GM23338 (cell line): ENCODE measurements at regions not wholly inside any gene's neighbourhood (a gene's known extent, or its start where the extent isn't known, plus 50 kb on each side); places are given as distances from the start of the nearest gene placed in this dataset.

Experiments
- ATAC-seq: fragments of 200-7000 bp; cut with Tn5 transposase; 3 replicates; pipeline ENCODE4 v1.9.1; 2020
- DNase-seq: peaks from one replicate; pipeline ENCODE4 v3.0.0-alpha.2; 2015; ENCODE audit warnings: low spot score
- H2AFZ ChIP-seq: fragments of 200-600 bp; sonication (generic); 2 replicates; pipeline ENCODE4 v1.8.0; 2016; ENCODE audit warnings: antibody characterized with exemption, mild to moderate bottlenecking, moderate library complexity
- H3F3A ChIP-seq: fragments of 200-600 bp; sonication (generic); replicated peaks from 2 replicates; pipeline ENCODE4 v1.8.0; 2017; ENCODE audit warnings: antibody characterized with exemption, mixed run types, low read depth
- H3K27ac ChIP-seq: fragments of 200-600 bp; sonication (generic); 2 replicates; pipeline ENCODE4 v1.6.1; 2016; ENCODE audit warnings: low read depth
- H3K27me3 ChIP-seq: fragments of 200-600 bp; sonication (generic); 2 replicates; pipeline ENCODE4 v1.8.0; 2016; ENCODE audit warnings: mild to moderate bottlenecking, mixed run types, moderate library complexity; ENCODE audit not compliant: insufficient read depth
- H3K36me3 ChIP-seq: fragments of 200-600 bp; sonication (generic); 2 replicates; pipeline ENCODE4 v1.8.0; 2016; ENCODE audit warnings: mild to moderate bottlenecking; ENCODE audit not compliant: insufficient read depth
- H3K4me1 ChIP-seq: fragments of 200-600 bp; sonication (generic); 2 replicates; pipeline ENCODE4 v1.8.0; 2016; ENCODE audit warnings: mild to moderate bottlenecking, moderate library complexity; ENCODE audit not compliant: insufficient read depth
- H3K4me2 ChIP-seq: fragments of 200-600 bp; sonication (generic); 2 replicates; pipeline ENCODE4 v1.7.1; 2017; ENCODE audit warnings: mixed run types
- H3K4me3 ChIP-seq: fragments of 200-600 bp; sonication (generic); 2 replicates; pipeline ENCODE4 v1.6.1; 2016; ENCODE audit warnings: mixed run types
- H3K79me2 ChIP-seq: fragments of 200-600 bp; sonication (generic); replicated peaks from 2 replicates; pipeline ENCODE4 v1.8.0; 2017; ENCODE audit warnings: mild to moderate bottlenecking; ENCODE audit not compliant: insufficient read depth
- H3K9me2 ChIP-seq: fragments of 200-600 bp; sonication (generic); 2 replicates; pipeline ENCODE4 v1.8.0; 2017; ENCODE audit not compliant: insufficient read depth
- H4K20me1 ChIP-seq: fragments of 200-600 bp; sonication (generic); replicated peaks from 2 replicates; pipeline ENCODE4 v1.8.0; 2017; ENCODE audit warnings: mild to moderate bottlenecking; ENCODE audit not compliant: insufficient read depth
- H3K27ac Mint-ChIP-seq: 2 replicates; pipeline ENCODE4 v1.8.0; 2020; ENCODE audit warnings: inconsistent platforms, mild to moderate bottlenecking, moderate library complexity, mixed read lengths
- H3K27me3 Mint-ChIP-seq: 3 replicates; pipeline ENCODE4 v1.8.0; 2022; ENCODE audit warnings: low read depth, mild to moderate bottlenecking, moderate library complexity, mixed read lengths, inconsistent platforms; ENCODE audit not compliant: insufficient read depth, poor library complexity
- H3K36me3 Mint-ChIP-seq: 3 replicates; pipeline ENCODE4 v1.8.0; 2021; ENCODE audit warnings: low read depth, mild to moderate bottlenecking, inconsistent platforms, moderate library complexity, mixed read lengths
- H3K4me1 Mint-ChIP-seq: 3 replicates; pipeline ENCODE4 v1.8.0; 2020; ENCODE audit warnings: mild to moderate bottlenecking, inconsistent platforms, mixed read lengths
- H3K4me3 Mint-ChIP-seq: 3 replicates; pipeline ENCODE4 v1.8.0; 2021; ENCODE audit warnings: moderate library complexity, mild to moderate bottlenecking, inconsistent platforms, mixed read lengths
- H3K9me3 Mint-ChIP-seq: 3 replicates; pipeline ENCODE4 v1.8.0; 2020; ENCODE audit warnings: moderate library complexity, mild to moderate bottlenecking, inconsistent platforms, mixed read lengths
- CREB1 ChIP-seq: fragments of 250-450 bp; sonication (Bioruptor Pico); IDR thresholded peaks from 2 replicates; pipeline ENCODE4 v1.5.0; 2020; ENCODE audit warnings: low read depth, mild to moderate bottlenecking, moderate library complexity
- EZH2 ChIP-seq: fragments of 200-600 bp; sonication (generic); IDR thresholded peaks from one replicate; pipeline ENCODE4 v1.8.0; 2017; ENCODE audit warnings: antibody characterized with exemption, mild to moderate bottlenecking, low read depth; ENCODE audit not compliant: unreplicated experiment
- EZH2phosphoT487 ChIP-seq: fragments of 200-600 bp; sonication (generic); IDR thresholded peaks from one replicate; pipeline ENCODE4 v1.8.1; 2018; ENCODE audit warnings: antibody characterized with exemption; ENCODE audit not compliant: unreplicated experiment
- NANOG ChIP-seq: IDR thresholded peaks from 2 replicates; pipeline ENCODE4 v1.6.1; 2016; ENCODE audit warnings: antibody characterized with exemption, borderline replicate concordance
- POLR2AphosphoS5 ChIP-seq: IDR thresholded peaks from 2 replicates; pipeline ENCODE4 v1.6.1; 2016; ENCODE audit warnings: antibody characterized with exemption, low read depth
- STAT1 ChIP-seq: IDR thresholded peaks from one replicate; pipeline ENCODE4 v1.6.1; 2016; ENCODE audit warnings: antibody characterized with exemption; ENCODE audit not compliant: unreplicated experiment
- ZNF114 ChIP-seq: fragments of 250-450 bp; sonication (Bioruptor Pico); IDR thresholded peaks from 2 replicates; pipeline ENCODE4 v1.5.0; 2020; ENCODE audit warnings: mild to moderate bottlenecking, moderate library complexity
- ZNF331 ChIP-seq: fragments of 250-450 bp; sonication (Bioruptor Pico); IDR thresholded peaks from 2 replicates; pipeline ENCODE4 v1.5.0; 2020; ENCODE audit warnings: low read depth, mild to moderate bottlenecking, moderate library complexity
- TF ChIP-seq, protein P1 (sequence below), 2 experiments: fragments of 200-600 bp in 1 of 2; sonication (generic) in 1 of 2; conservative IDR thresholded peaks; 2 replicates each; pipeline versions ENCODE4 v1.5.1 to v1.6.1; 2016 to 2017; ENCODE audit warnings: antibody characterized with exemption in 2 of 2, low read depth in 2 of 2, mild to moderate bottlenecking in 2 of 2, moderate library complexity in 1 of 2
- TF ChIP-seq, protein P2 (sequence below): fragments of 250-450 bp; sonication (Bioruptor Pico); IDR thresholded peaks from 2 replicates; pipeline ENCODE4 v1.5.0; 2020; ENCODE audit warnings: mild to moderate bottlenecking, moderate library complexity

DNA sequence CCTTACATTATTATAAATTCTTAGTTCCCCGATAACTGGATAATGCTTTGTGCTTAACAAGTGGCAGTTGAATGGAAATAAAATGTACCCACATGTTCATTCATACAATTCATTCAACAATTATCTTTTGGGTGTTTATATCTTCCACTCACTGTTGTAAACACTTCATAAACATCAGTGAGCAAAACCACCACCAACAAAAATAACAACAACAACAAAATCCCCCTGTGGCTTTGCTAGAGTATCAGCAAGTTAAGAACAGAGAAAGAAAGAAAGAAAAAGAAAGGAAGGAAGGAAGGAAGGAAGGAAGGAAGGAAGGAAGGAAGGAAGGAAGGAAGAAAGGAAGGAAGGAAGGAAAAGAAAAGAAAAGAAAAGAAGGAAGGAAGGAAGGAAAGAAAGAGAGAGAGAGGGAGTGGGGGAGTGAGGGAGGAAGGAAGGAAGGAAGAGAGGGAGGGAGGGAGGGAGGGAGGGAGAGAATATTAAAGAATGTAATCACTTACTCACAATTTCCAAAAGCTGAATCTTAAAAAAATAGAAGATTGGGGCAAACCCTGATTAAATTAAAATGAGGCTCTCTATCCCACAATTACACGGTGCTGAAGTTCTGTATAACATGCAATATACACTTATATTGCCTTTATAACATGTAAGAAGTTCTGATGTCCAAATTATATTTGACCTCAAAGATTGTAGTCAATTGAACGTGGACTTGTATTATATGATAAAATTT lies 2238.8 kb downstream of the LRRC4C start:
- H3K36me3 ChIP-seq, result no peaks in the 10 kb centered on the region
- Mint-ChIP-seq H3K4me1 (no peaks in the 10 kb centered on the region), H3K27me3 (peaks cover 2% of the 10 kb centered on the region), H3K4me3 (no peak overlapping the region), H3K27ac (no peak overlapping the region), H3K36me3 (no peaks in the 10 kb centered on the region), H3K9me3 (no peaks in the 10 kb centered on the region)
- TF ChIP-seq, protein P1, sequence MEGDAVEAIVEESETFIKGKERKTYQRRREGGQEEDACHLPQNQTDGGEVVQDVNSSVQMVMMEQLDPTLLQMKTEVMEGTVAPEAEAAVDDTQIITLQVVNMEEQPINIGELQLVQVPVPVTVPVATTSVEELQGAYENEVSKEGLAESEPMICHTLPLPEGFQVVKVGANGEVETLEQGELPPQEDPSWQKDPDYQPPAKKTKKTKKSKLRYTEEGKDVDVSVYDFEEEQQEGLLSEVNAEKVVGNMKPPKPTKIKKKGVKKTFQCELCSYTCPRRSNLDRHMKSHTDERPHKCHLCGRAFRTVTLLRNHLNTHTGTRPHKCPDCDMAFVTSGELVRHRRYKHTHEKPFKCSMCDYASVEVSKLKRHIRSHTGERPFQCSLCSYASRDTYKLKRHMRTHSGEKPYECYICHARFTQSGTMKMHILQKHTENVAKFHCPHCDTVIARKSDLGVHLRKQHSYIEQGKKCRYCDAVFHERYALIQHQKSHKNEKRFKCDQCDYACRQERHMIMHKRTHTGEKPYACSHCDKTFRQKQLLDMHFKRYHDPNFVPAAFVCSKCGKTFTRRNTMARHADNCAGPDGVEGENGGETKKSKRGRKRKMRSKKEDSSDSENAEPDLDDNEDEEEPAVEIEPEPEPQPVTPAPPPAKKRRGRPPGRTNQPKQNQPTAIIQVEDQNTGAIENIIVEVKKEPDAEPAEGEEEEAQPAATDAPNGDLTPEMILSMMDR (conservative IDR thresholded peaks at IDR 0.05; ENCODE audit: low read depth in 2 of 2), result no peak
- H2AFZ ChIP-seq, result no peak overlapping the region
- no peaks in the 10 kb centered on the region for H3K9me2 ChIP-seq
- no peaks in the 10 kb centered on the region for H4K20me1 ChIP-seq
- no peaks in the 10 kb centered on the region for H3K79me2 ChIP-seq
- H3K27ac ChIP-seq, result no peak overlapping the region
- no peaks in the 10 kb centered on the region for H3K4me1 ChIP-seq
- ATAC-seq, result no peak
- H3K4me2 ChIP-seq, result no peak overlapping the region
- no peak for DNase-seq
- no peaks in the 10 kb centered on the region for H3F3A ChIP-seq
- no peaks in the 10 kb centered on the region for H3K27me3 ChIP-seq
- H3K4me3 ChIP-seq, result no peak overlapping the region

DNA sequence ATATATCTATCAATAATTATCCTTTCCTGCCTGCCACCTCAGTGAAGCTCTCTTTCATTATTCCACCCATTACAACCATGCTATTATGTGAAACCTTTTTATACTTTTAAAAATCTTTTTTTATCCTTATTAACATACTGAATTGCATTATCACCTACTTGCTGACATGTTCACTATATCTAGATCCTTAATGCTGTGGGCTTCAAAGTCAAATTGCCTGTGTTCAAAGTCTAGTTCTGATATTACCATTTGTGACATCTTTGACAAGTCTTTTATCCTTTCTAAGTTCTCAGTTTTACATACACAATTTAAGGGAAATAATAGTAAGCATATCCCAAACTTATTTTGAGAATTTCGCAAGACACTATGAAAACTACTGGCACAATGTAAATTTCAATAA lies 2239.4 kb downstream of the LRRC4C start:
- Mint-ChIP-seq H3K27me3 (peaks cover 2% of the 10 kb centered on the region), H3K27ac (no peak overlapping the region), H3K4me3 (no peak overlapping the region), H3K36me3 (no peaks in the 10 kb centered on the region), H3K4me1 (no peaks in the 10 kb centered on the region), H3K9me3 (no peaks in the 10 kb centered on the region)
- no peak for ATAC-seq
- no peak for TF ChIP-seq ZNF331 (CRISPR knock-in tag)
- no peak for TF ChIP-seq CREB1 (CRISPR knock-in tag)
- TF ChIP-seq, protein P1 (conservative IDR thresholded peaks at IDR 0.05; ENCODE audit: low read depth in 2 of 2), result no peak
- TF ChIP-seq EZH2, result no peak
- no peak for TF ChIP-seq ZNF114 (CRISPR knock-in tag)
- TF ChIP-seq POLR2AphosphoS5, result no peak
- no peak for TF ChIP-seq NANOG
- TF ChIP-seq EZH2phosphoT487, result no peak
- TF ChIP-seq STAT1, result no peak
- TF ChIP-seq, protein P2, sequence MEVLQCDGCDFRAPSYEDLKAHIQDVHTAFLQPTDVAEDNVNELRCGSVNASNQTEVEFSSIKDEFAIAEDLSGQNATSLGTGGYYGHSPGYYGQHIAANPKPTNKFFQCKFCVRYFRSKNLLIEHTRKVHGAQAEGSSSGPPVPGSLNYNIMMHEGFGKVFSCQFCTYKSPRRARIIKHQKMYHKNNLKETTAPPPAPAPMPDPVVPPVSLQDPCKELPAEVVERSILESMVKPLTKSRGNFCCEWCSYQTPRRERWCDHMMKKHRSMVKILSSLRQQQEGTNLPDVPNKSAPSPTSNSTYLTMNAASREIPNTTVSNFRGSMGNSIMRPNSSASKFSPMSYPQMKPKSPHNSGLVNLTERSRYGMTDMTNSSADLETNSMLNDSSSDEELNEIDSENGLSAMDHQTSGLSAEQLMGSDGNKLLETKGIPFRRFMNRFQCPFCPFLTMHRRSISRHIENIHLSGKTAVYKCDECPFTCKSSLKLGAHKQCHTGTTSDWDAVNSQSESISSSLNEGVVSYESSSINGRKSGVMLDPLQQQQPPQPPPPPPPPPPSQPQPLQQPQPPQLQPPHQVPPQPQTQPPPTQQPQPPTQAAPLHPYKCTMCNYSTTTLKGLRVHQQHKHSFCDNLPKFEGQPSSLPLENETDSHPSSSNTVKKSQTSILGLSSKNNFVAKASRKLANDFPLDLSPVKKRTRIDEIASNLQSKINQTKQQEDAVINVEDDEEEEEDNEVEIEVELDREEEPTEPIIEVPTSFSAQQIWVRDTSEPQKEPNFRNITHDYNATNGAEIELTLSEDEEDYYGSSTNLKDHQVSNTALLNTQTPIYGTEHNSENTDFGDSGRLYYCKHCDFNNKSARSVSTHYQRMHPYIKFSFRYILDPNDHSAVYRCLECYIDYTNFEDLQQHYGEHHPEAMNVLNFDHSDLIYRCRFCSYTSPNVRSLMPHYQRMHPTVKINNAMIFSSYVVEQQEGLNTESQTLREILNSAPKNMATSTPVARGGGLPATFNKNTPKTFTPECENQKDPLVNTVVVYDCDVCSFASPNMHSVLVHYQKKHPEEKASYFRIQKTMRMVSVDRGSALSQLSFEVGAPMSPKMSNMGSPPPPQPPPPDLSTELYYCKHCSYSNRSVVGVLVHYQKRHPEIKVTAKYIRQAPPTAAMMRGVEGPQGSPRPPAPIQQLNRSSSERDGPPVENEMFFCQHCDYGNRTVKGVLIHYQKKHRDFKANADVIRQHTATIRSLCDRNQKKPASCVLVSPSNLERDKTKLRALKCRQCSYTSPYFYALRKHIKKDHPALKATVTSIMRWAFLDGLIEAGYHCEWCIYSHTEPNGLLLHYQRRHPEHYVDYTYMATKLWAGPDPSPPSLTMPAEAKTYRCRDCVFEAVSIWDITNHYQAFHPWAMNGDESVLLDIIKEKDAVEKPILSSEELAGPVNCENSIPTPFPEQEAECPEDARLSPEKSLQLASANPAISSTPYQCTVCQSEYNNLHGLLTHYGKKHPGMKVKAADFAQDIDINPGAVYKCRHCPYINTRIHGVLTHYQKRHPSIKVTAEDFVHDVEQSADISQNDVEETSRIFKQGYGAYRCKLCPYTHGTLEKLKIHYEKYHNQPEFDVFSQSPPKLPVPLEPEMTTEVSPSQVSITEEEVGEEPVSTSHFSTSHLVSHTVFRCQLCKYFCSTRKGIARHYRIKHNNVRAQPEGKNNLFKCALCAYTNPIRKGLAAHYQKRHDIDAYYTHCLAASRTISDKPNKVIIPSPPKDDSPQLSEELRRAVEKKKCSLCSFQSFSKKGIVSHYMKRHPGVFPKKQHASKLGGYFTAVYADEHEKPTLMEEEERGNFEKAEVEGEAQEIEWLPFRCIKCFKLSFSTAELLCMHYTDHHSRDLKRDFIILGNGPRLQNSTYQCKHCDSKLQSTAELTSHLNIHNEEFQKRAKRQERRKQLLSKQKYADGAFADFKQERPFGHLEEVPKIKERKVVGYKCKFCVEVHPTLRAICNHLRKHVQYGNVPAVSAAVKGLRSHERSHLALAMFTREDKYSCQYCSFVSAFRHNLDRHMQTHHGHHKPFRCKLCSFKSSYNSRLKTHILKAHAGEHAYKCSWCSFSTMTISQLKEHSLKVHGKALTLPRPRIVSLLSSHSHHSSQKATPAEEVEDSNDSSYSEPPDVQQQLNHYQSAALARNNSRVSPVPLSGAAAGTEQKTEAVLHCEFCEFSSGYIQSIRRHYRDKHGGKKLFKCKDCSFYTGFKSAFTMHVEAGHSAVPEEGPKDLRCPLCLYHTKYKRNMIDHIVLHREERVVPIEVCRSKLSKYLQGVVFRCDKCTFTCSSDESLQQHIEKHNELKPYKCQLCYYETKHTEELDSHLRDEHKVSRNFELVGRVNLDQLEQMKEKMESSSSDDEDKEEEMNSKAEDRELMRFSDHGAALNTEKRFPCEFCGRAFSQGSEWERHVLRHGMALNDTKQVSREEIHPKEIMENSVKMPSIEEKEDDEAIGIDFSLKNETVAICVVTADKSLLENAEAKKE (CRISPR knock-in tag), result no peak
- H4K20me1 ChIP-seq, result no peaks in the 10 kb centered on the region
- no peaks in the 10 kb centered on the region for H3K36me3 ChIP-seq
- H2AFZ ChIP-seq, result no peak overlapping the region
- H3K4me1 ChIP-seq, result no peaks in the 10 kb centered on the region
- H3K27me3 ChIP-seq, result no peaks in the 10 kb centered on the region
- no peaks in the 10 kb centered on the region for H3F3A ChIP-seq
- H3K79me2 ChIP-seq, result no peaks in the 10 kb centered on the region
- H3K27ac ChIP-seq, result no peak overlapping the region
- no peak overlapping the region for H3K4me3 ChIP-seq
- no peak for DNase-seq
- no peaks in the 10 kb centered on the region for H3K9me2 ChIP-seq
- no peak overlapping the region for H3K4me2 ChIP-seq
